ENCODE measurements at regions not wholly inside any gene's neighbourhood (a gene's known extent, or its start where the extent isn't known, plus 50 kb on each side); places are given as distances from the start of the nearest gene placed in this dataset.

DNA sequence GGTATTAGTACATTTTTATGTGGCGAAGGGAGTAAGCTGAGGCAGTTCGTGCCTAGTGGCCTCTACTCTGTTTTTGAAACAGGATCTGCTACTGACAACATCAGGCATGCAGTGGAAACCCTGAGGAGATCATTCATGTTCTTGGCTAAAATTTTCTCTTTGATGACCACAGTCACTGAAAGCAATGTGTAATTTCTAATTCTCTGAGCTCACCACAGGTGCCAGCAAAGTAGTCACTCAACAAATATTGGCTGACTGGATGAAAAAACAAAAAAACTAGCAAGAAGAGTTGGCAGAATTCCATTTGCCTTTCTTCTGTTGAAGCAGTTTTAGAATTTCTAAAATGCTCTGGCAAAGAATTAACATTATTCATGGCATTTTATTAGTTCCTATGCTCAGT lies 176.5 kb upstream of the KCTD7 start:
- no peak for TF ChIP-seq CTCF (optimal IDR thresholded peaks at IDR 0.05 in 1 of 3, IDR thresholded peaks at IDR 0.05 in 1 of 3, conservative IDR thresholded peaks at IDR 0.05 in 1 of 3; ENCODE audit: extremely low read depth in 1 of 3, insufficient read depth in 2 of 3, low read length in 3 of 3)
- TF ChIP-seq EZH2 (IDR thresholded peaks at IDR 0.05; ENCODE audit: low read length), result no peak
